ENCODE measurements at regions not wholly inside any gene's neighbourhood (a gene's known extent, or its start where the extent isn't known, plus 50 kb on each side); places are given as distances from the start of the nearest gene placed in this dataset.

DNA sequence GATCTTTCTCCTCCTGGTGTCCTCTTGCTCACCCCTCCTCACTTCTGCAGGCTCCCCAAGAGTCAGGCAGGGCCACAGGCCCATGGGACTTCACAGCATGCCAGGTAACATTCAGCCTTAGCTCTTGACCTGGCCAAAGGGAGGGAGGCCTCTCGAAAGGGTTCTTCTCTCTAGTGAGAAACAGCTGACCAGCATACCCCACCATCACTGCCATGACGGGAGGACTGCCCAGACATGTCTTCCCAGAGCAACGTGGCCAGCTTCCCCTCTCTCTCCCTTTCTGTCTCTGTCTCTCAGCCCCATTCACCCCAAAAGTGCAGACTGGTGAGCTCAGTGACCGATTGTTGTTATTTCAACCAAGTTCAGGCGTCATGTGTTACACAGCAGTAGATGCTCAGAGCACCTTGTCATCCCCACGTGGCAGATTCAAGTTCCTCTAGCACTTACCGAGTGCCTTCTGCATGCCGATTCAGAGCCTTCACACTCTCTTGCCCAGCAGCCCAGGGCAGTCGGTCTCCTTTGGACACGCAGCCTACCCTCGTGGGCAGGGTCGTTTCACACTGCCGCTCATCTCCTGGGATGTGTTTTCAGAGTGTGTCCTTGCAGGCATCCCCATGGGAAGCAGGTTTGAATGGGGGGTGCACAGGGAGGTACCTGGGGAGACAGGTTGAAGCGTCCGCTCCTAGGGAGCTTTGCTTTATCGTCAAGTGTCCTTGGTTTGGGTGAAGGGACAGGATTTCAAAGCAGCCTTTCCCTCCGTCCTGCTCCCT, 259.9 kb downstream of the NDUFA10 start:
- TF ChIP-seq, protein P1, sequence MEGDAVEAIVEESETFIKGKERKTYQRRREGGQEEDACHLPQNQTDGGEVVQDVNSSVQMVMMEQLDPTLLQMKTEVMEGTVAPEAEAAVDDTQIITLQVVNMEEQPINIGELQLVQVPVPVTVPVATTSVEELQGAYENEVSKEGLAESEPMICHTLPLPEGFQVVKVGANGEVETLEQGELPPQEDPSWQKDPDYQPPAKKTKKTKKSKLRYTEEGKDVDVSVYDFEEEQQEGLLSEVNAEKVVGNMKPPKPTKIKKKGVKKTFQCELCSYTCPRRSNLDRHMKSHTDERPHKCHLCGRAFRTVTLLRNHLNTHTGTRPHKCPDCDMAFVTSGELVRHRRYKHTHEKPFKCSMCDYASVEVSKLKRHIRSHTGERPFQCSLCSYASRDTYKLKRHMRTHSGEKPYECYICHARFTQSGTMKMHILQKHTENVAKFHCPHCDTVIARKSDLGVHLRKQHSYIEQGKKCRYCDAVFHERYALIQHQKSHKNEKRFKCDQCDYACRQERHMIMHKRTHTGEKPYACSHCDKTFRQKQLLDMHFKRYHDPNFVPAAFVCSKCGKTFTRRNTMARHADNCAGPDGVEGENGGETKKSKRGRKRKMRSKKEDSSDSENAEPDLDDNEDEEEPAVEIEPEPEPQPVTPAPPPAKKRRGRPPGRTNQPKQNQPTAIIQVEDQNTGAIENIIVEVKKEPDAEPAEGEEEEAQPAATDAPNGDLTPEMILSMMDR (IDR thresholded peaks at IDR 0.05; ENCODE audit: low read depth, low read length): no peak

DNA sequence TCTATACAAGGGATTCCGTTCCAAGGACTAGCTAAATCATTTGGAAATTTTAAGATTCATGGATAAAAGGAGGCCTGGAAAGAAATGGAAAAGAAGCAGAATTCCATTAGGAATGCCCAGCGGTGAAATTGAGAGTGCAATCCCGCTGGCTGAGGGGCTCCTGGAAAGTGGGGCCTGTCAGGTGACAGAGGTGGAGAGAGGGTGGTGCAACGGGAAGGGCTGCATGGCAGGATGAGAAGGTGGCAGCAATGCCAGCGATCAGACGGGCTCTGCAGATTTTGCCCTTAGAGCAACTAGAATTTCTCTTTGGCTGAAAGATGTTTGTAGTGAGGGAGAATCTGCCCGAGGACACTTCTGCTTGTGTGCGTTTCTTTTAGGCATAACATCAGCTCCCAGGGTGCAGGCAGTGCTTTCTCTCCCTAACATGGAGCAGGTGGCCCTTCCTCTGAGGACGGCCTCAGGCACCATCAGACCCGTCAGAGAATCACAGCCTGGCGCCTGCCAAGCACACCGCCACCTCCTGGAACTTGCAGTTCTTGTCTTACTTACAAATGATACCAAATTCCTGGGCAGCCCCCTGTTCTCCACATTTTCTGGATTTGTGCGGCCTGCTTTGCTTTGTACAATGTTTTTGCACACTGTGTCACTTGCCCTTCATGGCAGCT, 261.6 kb downstream of the NDUFA10 start:
- TF ChIP-seq, protein P1 (IDR thresholded peaks at IDR 0.05; ENCODE audit: low read depth, low read length): no peak
- H3K4me3 ChIP-seq (ENCODE audit: low read depth, low read length): no peak overlapping the region

More for the DNA sequence above, 259.9 kb downstream of the NDUFA10 start:
- no peak overlapping the region for H3K4me3 ChIP-seq (ENCODE audit: low read depth, low read length)

GRCh38 chr2:239762655-239763269, 262.4 kb downstream of the NDUFA10 start:
- no peak overlapping the region for H3K4me3 ChIP-seq (ENCODE audit: low read depth, low read length)
- TF ChIP-seq, protein P1 (IDR thresholded peaks at IDR 0.05; ENCODE audit: low read depth, low read length): no peak

DNA sequence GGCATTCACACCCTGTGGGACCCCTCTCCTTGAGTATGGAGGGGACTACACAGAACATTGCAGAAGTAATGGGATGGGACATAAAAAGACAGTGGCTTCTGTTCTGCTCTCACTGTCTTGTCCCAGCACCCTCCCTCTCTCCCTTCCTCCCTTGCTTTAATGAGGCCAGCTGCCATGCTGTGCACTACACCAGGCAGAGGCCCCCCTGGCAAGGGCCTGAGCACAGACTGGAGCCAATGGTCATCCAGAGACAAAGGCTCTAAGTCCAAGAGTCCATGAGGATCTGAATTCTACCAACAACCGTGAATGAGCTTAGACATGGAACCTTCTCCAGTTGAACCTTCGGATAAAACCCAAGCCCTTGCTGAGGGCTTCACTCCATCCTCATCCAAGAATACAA, 263.0 kb downstream of the NDUFA10 start:
- no peak overlapping the region for H3K4me3 ChIP-seq (ENCODE audit: low read depth, low read length)
- TF ChIP-seq, protein P1 (IDR thresholded peaks at IDR 0.05; ENCODE audit: low read depth, low read length): no peak

- H3K4me3 ChIP-seq (ENCODE audit: low read depth, low read length): no peak overlapping the region
- TF ChIP-seq, protein P1 (IDR thresholded peaks at IDR 0.05; ENCODE audit: low read depth, low read length): no peak
Measured at GRCh38 chr2:239760596-239760995, 264.5 kb downstream of the NDUFA10 start.

DNA sequence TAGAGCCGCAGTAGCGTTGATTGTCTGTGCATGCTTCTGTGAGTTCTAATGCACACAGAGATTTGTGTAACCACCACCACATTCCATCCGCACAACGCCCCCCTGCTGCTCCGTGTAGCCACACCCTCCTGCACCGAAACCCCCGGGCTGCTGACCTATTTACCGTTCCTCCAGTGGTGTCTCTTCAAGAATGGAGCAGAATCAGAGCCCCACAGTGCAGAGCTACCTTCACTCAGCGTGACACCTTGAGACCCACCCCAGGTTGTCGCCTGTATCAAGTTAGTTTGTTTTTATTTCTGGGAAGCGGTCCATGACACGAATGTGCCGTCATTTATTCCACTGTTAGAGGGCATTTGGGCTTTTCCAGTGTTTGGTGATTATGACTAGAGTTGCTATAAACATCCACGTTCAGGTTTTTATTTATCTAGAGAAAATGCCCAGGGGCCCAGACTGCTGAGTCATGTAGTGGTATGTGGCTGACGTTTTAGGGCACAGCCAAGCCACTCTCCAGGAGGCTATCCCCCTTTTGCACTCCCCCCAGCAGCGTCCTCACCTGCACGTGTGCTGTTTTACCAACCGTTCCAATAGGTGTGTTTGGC, 266.8 kb downstream of the NDUFA10 start:
- TF ChIP-seq, protein P1 (IDR thresholded peaks at IDR 0.05; ENCODE audit: low read depth, low read length): no peak
- H3K4me3 ChIP-seq (ENCODE audit: low read depth, low read length): no peak overlapping the region

All from WI38 (cell line).